Stomach (tissue), 4 donors: ENCODE measurements at regions not wholly inside any gene's neighbourhood (a gene's known extent, or its start where the extent isn't known, plus 50 kb on each side); places are given as distances from the start of the nearest gene placed in this dataset.

ENCODE experiments used
- CTCF ChIP-seq, 7 experiments: fragments of 450-650 bp in 4 of 7; fragments of 200-600 bp in 3 of 7; sonication (generic) in 3 of 7; IDR thresholded peaks; one replicate each; pipeline ENCODE4 v1.5.1; 2016 to 2019; ENCODE audit warnings: antibody characterized with exemption in 7 of 7, control low read depth in 2 of 7, mild to moderate bottlenecking in 1 of 7
- POLR2AphosphoS5 ChIP-seq, 3 donors: sonication (generic); formaldehyde crosslinking; IDR thresholded peaks; one replicate each; pipeline ENCODE4 v1.6.1; 2016; ENCODE audit warnings: antibody characterized with exemption in 3 of 3

GRCh38 chrX:44723426-44723825, 120.4 kb upstream of the DUSP21 start:
- TF ChIP-seq CTCF (IDR thresholded peaks at IDR 0.05) (no peak), POLR2AphosphoS5 (IDR thresholded peaks at IDR 0.05) (no peak)
